Muscle of back (tissue), 3 donors: ENCODE measurements at regions not wholly inside any gene's neighbourhood (a gene's known extent, or its start where the extent isn't known, plus 50 kb on each side); places are given as distances from the start of the nearest gene placed in this dataset.
A peak's percentile ranks its signal among the peaks of the same experiment; 100 is the strongest.
"Not testable (repeated sequence)": the region's sequence is repeated elsewhere in the genome, so short reads cannot be mapped to it uniquely, and the experiment has no call there.

Experiments used
- DNase-seq, 3 donors: peaks; one replicate each; pipeline versions ENCODE4 v3.0.0 to v3.0.0-alpha.2; 2013

GRCh38 chr12:58069268-58069963, 128.0 kb downstream of the ATP23 start:
- peak; percentile 57 to 89 (median 67) for DNase-seq

- DNase-seq: no peak
Observed at GRCh38 chr12:58071994-58072393, 130.6 kb downstream of the ATP23 start.

- DNase-seq: no peak
Observed at GRCh38 chr12:58074259-58074658, 132.9 kb downstream of the ATP23 start.

- no peak for DNase-seq
Observed at GRCh38 chr12:58079806-58080205, 138.4 kb downstream of the ATP23 start.

- no peak for DNase-seq
Observed at GRCh38 chr12:58081488-58081887, 140.1 kb downstream of the ATP23 start.

- DNase-seq: no peak
Observed at GRCh38 chr12:58082996-58083395, 141.6 kb downstream of the ATP23 start.

GRCh38 chr12:58086006-58086405, 144.6 kb downstream of the ATP23 start:
- no peak for DNase-seq

GRCh38 chr12:58086930-58087329, 145.6 kb downstream of the ATP23 start:
- DNase-seq: no peak

GRCh38 chr12:58087423-58088127, 146.2 kb downstream of the ATP23 start:
- DNase-seq: no peak

GRCh38 chr12:58089588-58089987, 148.2 kb downstream of the ATP23 start:
- DNase-seq: no peak

- DNase-seq: no peak
Observed at GRCh38 chr12:58090685-58091084, 149.3 kb downstream of the ATP23 start.

- no peak for DNase-seq
Observed at GRCh38 chr12:58095002-58095401, 153.6 kb downstream of the ATP23 start.

GRCh38 chr12:58097741-58098140, 156.4 kb downstream of the ATP23 start:
- no peak for DNase-seq

GRCh38 chr12:58099476-58099875, 158.1 kb downstream of the ATP23 start:
- no peak for DNase-seq

- DNase-seq: peak; percentile 42 to 80 (median 68)
Observed at GRCh38 chr12:58104351-58104755, 163.0 kb downstream of the ATP23 start.

GRCh38 chr12:58105225-58106119, 164.1 kb downstream of the ATP23 start:
- no peak for DNase-seq

GRCh38 chr12:58106195-58106594, 164.8 kb downstream of the ATP23 start:
- no peak for DNase-seq

GRCh38 chr12:58117201-58117600, 175.8 kb downstream of the ATP23 start:
- no peak for DNase-seq

- no peak for DNase-seq
Observed at GRCh38 chr12:58117667-58118066, 176.3 kb downstream of the ATP23 start.

GRCh38 chr12:58125761-58126160, 184.4 kb downstream of the ATP23 start:
- DNase-seq: not testable (repeated sequence)

GRCh38 chr12:58131986-58132755, 190.8 kb downstream of the ATP23 start:
- no peak for DNase-seq

GRCh38 chr12:58138424-58138823, 197.1 kb downstream of the ATP23 start:
- DNase-seq: no peak
